Natural killer cell treated with Interleukin-12 subunit alpha and Interleukin-12 subunit beta and Interleukin-15 and Interleukin-18, amount 100 ng/mL, for 72 hours (primary cell): ENCODE measurements at regions not wholly inside any gene's neighbourhood (a gene's known extent, or its start where the extent isn't known, plus 50 kb on each side); places are given as distances from the start of the nearest gene placed in this dataset.

Source experiments
- ATAC-seq, 2 donors: fragments of 150-1000 bp; cut with Tn5 transposase in 1 of 2; sonication (Bioruptor Pico), chemical (Tn5 transposase) in 1 of 2; 2 replicates each; pipeline ENCODE4 v1.10.0; 2021
- DNase-seq: peaks from one replicate; pipeline ENCODE4 v3.0.0; 2022; ENCODE audit warnings: low spot score
- H3K27ac Mint-ChIP-seq, 2 donors: 1 replicate in 1 of 2; 2 replicates in 1 of 2; pipeline ENCODE4 v1.8.0; 2022; ENCODE audit warnings: mixed read lengths in 2 of 2, mild to moderate bottlenecking in 1 of 2, moderate library complexity in 1 of 2
- H3K27me3 Mint-ChIP-seq, 2 donors: 1 replicate in 1 of 2; 2 replicates in 1 of 2; pipeline ENCODE4 v1.8.0; 2022; ENCODE audit warnings: mixed read lengths in 2 of 2
- H3K36me3 Mint-ChIP-seq: one replicate; pipeline ENCODE4 v1.8.0; 2022; ENCODE audit warnings: mixed read lengths
- H3K4me1 Mint-ChIP-seq, 2 donors: 1 replicate in 1 of 2; 2 replicates in 1 of 2; pipeline ENCODE4 v1.8.0; 2022; ENCODE audit warnings: low read depth in 2 of 2, mixed read lengths in 2 of 2, mild to moderate bottlenecking in 1 of 2
- H3K4me3 Mint-ChIP-seq: one replicate; pipeline ENCODE4 v1.8.0; 2022; ENCODE audit warnings: mixed read lengths
- H3K9me3 Mint-ChIP-seq: 2 replicates; pipeline ENCODE4 v1.8.0; 2022; ENCODE audit warnings: mixed read lengths

GRCh38 chr2:14565666-14566065, 66.9 kb upstream of the LRATD1 start:
- H3K36me3 Mint-ChIP-seq: no peaks in the 10 kb centered on the region
- H3K4me1 Mint-ChIP-seq: no peaks in the 10 kb centered on the region
- DNase-seq: no peak
- H3K27me3 Mint-ChIP-seq: no peaks in the 10 kb centered on the region
- ATAC-seq: no peak
- H3K4me3 Mint-ChIP-seq: no peak overlapping the region
- H3K27ac Mint-ChIP-seq: no peak overlapping the region
- H3K9me3 Mint-ChIP-seq: peaks cover 7% of the 10 kb centered on the region

GRCh38 chr2:14567561-14567960, 65.0 kb upstream of the LRATD1 start:
- ATAC-seq (no peak), DNase-seq (no peak)
- no peak overlapping the region for H3K4me3 Mint-ChIP-seq
- H3K27ac Mint-ChIP-seq: no peak overlapping the region
- H3K9me3 Mint-ChIP-seq: peaks cover 7% of the 10 kb centered on the region
- H3K27me3 Mint-ChIP-seq: no peaks in the 10 kb centered on the region
- no peaks in the 10 kb centered on the region for H3K36me3 Mint-ChIP-seq
- H3K4me1 Mint-ChIP-seq: no peaks in the 10 kb centered on the region

- no peak for DNase-seq
- no peaks in the 10 kb centered on the region for H3K4me1 Mint-ChIP-seq
- ATAC-seq: no peak
- H3K36me3 Mint-ChIP-seq: no peaks in the 10 kb centered on the region
- H3K27ac Mint-ChIP-seq: no peak overlapping the region
- peaks cover 7% of the 10 kb centered on the region for H3K9me3 Mint-ChIP-seq
- no peaks in the 10 kb centered on the region for H3K27me3 Mint-ChIP-seq
- no peak overlapping the region for H3K4me3 Mint-ChIP-seq
Observed at GRCh38 chr2:14569294-14569693, 63.2 kb upstream of the LRATD1 start.

GRCh38 chr2:14572633-14573032, 59.9 kb upstream of the LRATD1 start:
- H3K27me3 Mint-ChIP-seq: no peaks in the 10 kb centered on the region
- no peak overlapping the region for H3K27ac Mint-ChIP-seq
- no peaks in the 10 kb centered on the region for H3K4me1 Mint-ChIP-seq
- H3K9me3 Mint-ChIP-seq: peaks cover 6% of the 10 kb centered on the region
- no peak overlapping the region for H3K4me3 Mint-ChIP-seq
- ATAC-seq (no peak), DNase-seq (no peak)
- no peaks in the 10 kb centered on the region for H3K36me3 Mint-ChIP-seq

GRCh38 chr2:14577843-14578242, 54.7 kb upstream of the LRATD1 start:
- H3K9me3 Mint-ChIP-seq: peaks cover 6% of the 10 kb centered on the region
- H3K4me3 Mint-ChIP-seq: no peak overlapping the region
- ATAC-seq (no peak), DNase-seq (no peak)
- H3K27me3 Mint-ChIP-seq: no peaks in the 10 kb centered on the region
- no peaks in the 10 kb centered on the region for H3K4me1 Mint-ChIP-seq
- no peak overlapping the region for H3K27ac Mint-ChIP-seq
- H3K36me3 Mint-ChIP-seq: no peaks in the 10 kb centered on the region
